ENCODE measurements at regions not wholly inside any gene's neighbourhood (a gene's known extent, or its start where the extent isn't known, plus 50 kb on each side); places are given as distances from the start of the nearest gene placed in this dataset.

DNA sequence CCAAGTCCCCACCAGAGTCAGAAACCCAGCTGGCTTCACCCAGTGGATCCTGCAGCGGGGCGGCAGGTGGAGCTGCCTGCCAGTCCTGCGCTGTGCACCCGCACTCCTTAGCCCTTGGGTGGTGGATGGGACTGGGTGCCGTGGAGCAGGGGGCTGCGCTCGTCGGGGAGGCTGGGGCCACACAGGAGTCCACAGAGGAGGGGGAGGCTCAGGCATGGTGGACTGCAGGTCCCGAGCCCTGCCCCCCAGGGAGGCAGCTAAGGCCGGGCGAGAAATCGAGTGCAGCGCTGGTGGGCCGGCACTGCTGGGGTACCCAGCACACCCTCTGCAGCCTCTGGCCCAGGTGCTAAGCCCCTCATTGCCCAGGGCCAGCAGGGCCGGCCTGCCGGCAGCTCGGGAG lies 144.6 kb upstream of the MGAT5 start:
- no peak overlapping the region for H3K4me3 ChIP-seq (ENCODE audit: low read depth, low read length)
- DNase-seq (ENCODE audit: low read depth): no peak

DNA sequence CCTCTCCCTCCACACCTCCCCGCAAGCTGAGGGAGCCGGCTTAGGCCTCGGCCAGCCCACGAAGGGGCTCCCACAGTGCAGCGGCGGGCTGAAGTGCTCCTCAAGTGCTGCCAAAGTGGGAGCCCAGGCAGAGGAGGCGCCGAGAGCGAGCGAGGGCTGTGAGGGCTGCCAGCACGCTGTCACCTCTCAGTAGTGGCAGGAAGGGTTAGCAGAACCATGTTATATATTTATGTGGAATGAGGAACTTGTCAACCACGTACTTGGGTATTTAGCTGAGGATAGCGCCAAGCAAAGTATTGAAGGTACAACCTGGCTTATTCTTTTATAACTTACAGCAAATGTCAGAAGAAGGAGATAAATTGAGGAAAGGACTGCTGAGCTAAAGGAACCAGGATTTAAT lies 144.1 kb upstream of the MGAT5 start:
- TF ChIP-seq CTCF (IDR thresholded peaks at IDR 0.05; ENCODE audit: low read depth, low read length, missing control alignments): no peak
- DNase-seq (ENCODE audit: low read depth): no peak

More for the DNA sequence above, 144.6 kb upstream of the MGAT5 start:
- no peak for TF ChIP-seq CTCF (IDR thresholded peaks at IDR 0.05; ENCODE audit: low read depth, low read length, missing control alignments)

DNA sequence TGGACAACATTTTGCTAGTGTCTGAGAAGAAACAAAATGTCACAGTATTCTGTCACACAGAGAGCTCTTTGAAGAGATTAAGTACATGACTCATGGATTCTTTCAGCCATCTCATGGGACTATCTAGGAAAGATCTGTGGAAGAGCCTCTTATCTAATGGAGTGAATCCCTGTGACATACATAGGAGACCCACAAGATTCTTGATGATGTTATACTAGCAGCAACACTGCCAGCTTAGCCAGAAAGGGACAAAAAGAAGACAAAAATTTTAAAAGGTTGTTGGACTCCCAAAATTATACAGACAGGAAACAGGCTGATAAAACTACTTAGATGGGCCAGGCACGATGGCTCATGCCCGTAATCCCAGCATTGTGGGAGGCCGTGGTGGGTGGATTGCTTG lies 143.3 kb upstream of the MGAT5 start:
- H3K4me3 ChIP-seq (ENCODE audit: low read depth, low read length): no peak overlapping the region
- no peak for DNase-seq (ENCODE audit: low read depth)
- TF ChIP-seq CTCF (IDR thresholded peaks at IDR 0.05; ENCODE audit: low read depth, low read length, missing control alignments): no peak

More for the DNA sequence above, 144.1 kb upstream of the MGAT5 start:
- H3K4me3 ChIP-seq (ENCODE audit: low read depth, low read length): no peak overlapping the region

DNA sequence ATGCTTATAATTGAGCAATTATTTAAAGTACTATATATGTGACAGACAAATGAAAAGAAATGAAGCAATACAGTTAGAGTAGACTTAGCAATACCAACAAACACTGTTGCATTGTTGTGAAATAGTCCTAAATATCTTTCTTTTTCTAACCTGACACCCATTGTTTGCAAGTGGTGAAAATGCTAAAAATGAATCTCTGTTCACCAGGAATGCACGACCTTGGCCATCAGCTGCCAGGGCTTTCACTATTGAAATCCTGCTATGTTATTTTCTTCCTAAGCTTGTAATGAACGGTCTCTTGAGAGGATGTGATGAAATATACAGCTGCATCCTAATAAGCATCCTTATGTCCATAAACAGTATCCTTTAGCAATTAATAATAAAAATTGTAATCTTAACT lies 136.2 kb upstream of the MGAT5 start:
- no peak for DNase-seq (ENCODE audit: low read depth)
- no peak overlapping the region for H3K4me3 ChIP-seq (ENCODE audit: low read depth, low read length)
- TF ChIP-seq CTCF (IDR thresholded peaks at IDR 0.05; ENCODE audit: low read depth, low read length, missing control alignments): no peak

DNA sequence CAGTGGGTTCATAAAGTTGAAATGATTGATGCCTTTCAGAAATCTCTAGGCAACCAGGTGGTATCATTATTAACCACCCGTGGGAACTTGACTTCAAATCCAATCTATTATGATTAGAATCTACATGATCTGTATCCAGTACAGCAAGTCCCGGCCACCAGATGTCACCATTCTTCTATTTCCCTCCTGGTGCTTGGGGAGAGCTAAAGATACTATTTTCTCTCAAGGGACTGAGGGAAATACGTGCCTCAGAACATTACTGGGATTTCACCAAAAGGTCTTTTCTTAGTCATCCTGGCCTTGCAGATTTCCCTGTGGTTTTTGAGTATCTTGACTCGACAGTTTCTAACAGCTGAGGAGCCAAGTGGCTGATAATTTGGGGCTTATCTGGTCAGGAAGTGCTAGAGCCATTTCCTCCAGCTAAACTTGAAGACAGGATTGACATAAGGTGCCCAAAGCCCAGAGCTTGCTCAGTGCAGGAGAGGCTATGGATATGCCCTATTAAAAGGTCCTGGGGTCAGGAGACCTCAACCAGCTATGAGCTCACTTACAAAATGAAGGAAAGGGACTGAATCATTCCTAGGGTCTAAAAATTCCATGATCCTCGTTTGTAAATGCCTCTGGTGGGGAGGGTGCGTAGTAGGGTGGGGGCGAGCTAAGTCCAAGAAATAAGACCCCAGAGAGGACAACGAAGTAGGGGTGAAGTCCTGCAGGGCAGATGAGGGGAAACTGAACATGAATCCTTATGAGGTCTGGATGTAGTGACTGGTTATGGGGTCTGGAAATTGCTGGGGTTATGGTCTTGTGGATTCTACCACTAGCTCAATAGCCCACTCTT lies 135.4 kb upstream of the MGAT5 start:
- DNase-seq (ENCODE audit: low read depth): peak; percentile 89
- peak; percentile 63 for TF ChIP-seq CTCF (IDR thresholded peaks at IDR 0.05; ENCODE audit: low read depth, low read length, missing control alignments)
- H3K4me3 ChIP-seq (ENCODE audit: low read depth, low read length): peak overlapping the region; percentile 76

GRCh38 chr2:134119117-134119712 lies 134.7 kb upstream of the MGAT5 start:
- DNase-seq (ENCODE audit: low read depth): peak; percentile 48
- no peak for TF ChIP-seq CTCF (IDR thresholded peaks at IDR 0.05; ENCODE audit: low read depth, low read length, missing control alignments)
- peak overlapping the region; percentile 76 for H3K4me3 ChIP-seq (ENCODE audit: low read depth, low read length)

All from GM12864 (cell line).